Stimulated activated CD4-positive, alpha-beta T cell treated with anti-CD3 and anti-CD28 coated beads, TNF-alpha, amount 100 ng/mL, for 24 hours (primary cell): ENCODE measurements at regions not wholly inside any gene's neighbourhood (a gene's known extent, or its start where the extent isn't known, plus 50 kb on each side); places are given as distances from the start of the nearest gene placed in this dataset.
"Not testable (repeated sequence)": the region's sequence is repeated elsewhere in the genome, so short reads cannot be mapped to it uniquely, and the experiment has no call there.

Source experiments
- DNase-seq, 3 experiments: peaks; one replicate each; pipeline ENCODE4 v3.0.0-alpha.2; 2020; ENCODE audit warnings: low read depth in 3 of 3

DNA sequence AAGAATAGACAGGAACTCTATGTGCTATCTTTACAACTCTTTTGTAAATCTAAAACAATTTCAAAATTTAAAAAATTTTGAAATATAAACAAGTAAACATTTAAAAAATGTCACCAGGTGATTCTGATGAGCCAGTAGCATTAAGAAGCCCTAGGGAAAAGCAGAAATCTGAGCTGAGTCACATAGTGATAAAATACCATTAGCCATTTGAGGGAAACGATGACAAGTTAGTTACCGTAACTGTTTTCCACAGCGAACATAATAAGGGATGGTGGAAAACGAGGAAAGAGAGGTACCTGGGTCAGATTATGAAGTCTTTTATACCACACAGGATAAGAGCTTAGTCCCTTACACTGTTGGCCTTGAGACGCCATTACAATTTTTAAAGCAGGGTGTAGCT, 55.5 kb downstream of the PRR15 start:
- DNase-seq, result no peak

DNA sequence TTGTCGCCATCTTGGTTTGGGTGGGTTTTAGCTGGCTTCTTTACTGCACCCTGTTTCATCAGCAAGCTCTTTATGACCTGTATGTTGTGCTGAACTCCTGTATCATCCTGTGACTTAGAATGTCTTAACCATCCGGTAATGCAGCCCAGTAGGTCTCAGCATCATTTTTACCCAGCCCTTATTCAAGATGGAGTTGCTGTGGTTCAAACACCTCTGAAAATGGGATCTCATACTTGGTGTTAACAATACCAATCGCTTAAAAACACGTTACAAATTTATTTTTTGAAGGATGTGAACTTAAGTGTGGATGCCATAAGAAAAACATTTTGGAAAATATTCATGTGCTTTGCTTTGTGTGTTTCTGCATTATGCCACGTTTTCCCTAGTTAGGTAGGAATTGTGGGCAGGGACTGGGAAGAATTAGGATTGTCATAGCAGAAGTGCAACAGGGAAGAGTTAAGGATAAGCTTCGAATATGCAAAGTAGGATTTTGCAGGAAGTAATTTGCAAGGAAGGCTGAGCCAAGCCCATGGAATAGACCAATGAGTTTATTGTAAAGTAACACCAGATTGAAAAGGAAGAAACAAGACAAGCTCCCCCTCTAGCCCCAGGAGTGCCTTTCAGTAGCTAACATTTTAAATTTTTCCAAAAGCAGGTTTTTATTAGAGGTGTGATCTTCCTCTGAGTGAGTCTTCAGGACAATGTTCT, 56.4 kb downstream of the PRR15 start:
- no peak for DNase-seq

DNA sequence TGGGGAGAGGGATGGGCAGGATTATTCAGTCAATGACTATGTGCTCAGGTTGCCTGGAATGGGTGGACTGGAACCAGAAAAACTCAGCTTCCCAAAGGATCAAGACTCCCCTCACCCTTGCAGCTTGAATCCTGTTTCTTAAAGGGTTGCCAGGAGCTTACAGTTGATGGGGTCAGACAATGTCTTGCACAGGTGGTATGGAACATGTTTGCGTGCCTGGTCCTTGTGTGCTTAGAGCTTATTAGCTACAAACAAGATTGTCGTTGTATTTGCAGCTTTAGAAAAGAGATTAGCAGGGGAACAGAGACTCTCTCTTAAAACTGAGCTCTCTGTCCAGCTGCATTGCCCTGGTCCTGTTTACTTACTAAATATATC, 56.9 kb downstream of the PRR15 start:
- no peak for DNase-seq

DNA sequence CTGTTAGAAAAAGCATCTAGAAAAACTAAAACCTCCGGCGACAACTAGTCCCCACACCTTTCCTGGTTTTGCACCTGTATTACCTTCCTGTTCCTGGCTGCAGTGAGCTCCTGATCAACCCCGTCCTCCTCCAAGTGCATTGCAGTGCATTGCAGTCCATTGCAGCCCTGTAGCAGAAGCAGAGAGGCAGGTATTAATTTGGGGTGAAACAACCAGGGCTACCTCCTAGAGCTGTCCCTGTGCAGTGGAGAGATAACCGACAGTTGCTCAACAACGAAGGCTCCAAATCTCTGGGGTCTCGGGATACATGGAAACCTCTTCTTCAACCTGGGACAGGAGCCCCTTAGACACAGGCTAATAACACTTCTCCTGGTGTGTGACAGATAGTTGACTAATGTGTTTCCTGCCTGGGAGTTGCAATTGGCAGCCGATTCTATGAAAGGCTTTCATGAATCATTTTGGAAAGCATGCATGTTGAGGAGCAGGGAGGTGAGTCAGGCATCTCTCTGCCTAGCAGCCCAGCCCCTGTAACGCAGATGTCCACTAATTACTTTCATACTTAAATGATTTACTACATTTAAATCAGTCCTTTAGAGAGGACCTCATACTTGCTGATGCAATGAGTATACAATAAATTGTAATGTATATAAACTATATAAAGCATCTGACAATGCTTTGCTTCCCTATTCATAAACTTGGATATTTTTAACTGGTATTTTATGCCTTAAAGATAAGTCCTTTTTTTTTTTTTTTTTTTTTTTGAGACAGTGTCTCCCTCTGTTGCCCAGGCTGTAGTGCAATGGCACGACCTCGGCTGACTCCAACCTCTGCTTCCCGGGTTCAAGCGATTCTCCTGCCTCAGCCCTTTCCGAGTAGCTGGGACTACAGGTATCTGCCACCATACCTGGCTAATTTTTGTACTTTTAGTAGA, 59.0 kb downstream of the PRR15 start:
- no peak for DNase-seq

DNA sequence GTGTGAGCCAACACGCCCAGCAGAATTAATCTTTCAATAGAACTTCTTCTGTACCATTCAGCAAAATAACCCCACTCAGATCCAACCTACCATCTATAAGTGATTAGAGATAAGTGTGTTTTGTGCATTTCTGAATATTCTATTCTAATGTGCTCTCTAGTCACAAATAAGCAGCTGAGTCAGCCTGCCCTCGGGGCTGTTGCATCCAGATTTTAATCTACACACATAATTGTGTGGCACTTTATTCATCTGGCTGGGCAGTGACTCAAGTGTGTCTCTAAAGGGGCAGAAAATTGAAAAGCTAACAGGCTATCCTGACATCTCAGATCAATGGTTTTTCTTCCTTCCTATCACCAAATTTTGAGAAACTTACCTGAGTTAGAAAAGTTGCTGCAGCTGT, 60.3 kb downstream of the PRR15 start:
- DNase-seq, result no peak

DNA sequence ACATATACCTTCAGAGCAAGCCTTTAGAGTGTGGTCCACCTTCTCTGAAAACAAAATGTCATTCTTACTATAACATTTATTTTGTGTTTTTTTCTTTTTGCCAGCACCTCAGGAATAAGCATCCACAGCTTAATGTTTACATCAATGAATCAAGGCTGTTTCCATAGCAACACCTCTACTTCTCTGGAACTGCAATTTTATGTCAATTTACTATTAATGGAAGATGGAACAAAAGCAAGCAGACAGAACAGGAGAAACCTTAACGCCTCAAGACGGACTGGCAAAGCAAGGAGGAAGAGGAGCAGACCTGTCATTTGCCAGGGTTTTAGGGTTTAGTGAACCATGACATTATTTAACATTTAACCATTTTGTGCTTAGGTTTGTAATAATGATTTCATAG, 63.1 kb downstream of the PRR15 start:
- no peak for DNase-seq

DNA sequence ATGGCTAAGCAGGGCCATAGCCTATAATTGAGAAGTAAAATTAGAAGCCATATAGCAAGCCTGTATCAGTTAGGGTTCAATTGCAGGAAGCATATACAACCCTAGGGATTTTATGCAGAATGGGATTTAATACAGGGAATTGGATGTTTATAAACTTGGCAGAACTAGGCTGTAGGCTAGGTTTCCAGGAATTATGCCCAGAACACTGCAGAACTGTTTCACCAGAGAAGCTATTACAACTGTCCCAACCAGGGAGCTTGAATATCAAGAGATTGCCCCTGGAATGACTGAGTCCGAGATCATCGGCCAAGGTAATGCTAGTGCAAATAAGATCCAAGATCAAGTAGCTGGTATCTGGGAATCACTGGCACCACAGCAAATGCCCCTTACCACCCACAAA, 64.0 kb downstream of the PRR15 start:
- DNase-seq, result no peak

DNA sequence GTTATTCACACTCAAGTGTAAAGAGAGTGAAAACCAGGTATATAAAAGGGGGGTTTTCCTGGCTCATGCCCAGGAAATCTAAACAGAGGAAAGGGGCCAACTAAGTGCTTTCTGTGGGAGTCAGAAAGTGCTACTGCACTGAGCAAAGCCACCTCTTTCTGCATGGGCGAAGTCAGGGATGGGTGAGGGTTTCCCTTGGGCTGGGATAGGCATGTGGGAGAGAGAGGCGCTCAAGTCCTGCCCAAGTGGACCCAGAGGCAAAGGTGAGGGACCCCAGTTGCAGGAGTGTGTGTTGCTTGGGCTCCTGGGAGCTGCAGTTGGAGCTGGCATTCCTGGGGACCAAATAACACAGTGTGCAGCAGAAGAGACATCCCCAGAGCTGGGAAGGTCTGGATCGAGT, 65.9 kb downstream of the PRR15 start:
- DNase-seq, result no peak

DNA sequence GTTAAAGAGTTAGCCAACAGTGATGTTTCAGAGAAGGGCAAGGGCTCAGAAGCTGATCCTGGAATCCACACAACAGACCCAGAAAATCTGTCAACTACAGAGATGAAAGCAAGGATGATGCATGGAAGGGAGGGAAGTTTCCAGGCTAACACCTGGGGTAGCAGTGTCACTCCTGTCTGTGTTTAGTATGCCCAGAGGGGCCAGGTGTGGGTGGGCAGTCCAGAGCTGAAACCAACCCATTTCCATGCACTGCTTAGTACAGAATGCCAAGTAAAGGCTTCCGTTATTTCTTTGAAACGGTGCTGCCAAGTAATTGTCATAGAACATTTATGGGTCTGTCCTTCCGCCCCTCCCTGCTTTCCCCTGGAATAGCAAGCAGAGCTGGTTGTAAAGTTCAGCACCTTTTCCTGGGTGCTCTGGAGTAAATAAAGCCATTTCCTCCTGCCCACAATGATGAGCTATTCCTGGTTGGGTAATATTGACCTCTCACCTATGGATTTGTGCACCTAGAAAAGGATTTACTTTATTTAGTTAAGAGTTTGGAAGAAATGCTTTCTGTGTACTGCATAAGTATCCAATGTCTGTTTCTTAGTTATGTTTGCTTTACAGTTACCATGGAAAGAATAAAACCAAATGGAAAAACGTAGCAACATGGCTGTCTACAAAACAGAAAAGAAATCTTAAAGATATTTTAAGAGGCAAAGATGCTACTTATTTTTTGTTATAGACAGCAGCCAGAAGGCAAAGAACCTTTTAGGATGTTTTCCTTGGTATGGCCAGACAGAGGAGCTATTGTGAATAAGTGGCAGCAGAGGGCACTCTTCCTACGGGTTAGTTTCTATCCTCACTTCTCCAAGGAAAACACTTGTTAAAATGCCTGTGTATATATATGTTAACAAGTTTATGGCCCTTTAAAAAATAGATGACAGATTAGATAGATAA, 71.7 kb downstream of the PRR15 start:
- not testable (repeated sequence) for DNase-seq

DNA sequence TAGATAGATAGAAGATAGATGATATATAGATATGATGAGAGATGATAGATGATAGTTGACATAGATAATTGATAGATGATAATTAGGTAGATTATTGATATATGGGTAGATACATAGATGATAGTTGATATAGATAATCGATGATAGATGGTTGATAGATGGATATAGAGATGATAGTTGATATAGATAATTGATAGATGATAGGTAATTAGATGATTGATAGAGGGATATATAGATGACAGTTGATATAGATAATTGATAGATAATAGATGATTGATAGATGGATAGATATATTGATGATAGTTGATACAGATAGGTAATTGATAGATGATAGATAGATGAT, 72.3 kb downstream of the PRR15 start:
- no peak for DNase-seq

DNA sequence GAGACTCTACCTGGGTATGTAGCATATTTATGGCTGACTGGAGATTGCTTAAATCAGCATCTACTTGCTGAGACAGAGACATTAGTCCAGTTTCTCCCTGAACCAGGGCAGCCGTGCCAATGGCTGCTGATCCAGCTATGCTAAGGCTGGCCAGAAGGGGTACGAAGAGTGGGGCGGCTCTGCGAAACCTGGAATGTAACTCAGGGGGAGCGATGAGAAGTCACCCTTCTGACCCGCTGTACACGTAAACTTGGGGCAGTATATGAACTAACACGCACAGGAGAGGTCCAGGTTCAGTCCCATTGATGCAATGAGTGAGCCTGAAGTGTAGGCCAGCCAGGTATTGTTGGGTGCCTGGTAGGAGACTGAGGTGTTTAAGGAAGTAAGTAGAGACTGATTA, 73.7 kb downstream of the PRR15 start:
- no peak for DNase-seq

DNA sequence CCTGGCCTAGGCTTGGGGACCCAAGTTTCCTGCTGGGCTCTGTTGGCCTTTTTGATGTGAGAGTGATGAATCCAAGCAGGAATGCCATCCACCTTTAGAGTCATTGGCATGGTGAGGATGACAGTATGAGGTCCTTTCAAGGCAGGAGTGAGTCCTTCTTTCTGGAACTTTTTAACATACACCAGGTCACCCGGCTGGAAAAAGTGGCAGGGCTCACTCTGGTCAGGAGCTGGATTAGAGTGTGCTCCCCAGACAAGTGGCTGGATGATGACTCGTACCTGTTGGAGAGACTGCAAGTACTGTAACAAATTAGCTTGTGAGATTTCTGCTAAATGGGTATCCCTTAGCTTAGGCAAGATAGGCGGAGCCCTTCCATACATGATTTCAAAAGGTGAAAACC, 75.2 kb downstream of the PRR15 start:
- not testable (repeated sequence) for DNase-seq

DNA sequence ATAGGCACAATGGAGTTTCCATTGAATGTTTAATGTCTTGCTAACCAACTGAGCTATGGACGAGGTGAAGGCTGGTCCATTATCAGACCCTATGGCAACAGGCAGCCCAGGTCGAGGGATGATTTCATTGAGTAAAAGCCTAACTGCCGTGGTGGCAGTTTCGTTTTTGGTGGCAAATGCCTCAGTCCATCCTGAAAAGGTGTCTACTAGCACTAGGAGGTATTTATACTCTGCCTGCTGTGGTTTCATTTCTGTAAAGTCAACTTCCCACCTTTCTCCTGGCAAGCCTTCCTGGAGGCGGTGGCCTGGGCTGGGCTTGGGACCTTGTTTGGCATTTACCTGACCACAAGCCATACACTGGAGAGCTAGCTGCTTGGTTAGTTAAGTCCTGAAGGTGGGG, 75.8 kb downstream of the PRR15 start:
- no peak for DNase-seq

DNA sequence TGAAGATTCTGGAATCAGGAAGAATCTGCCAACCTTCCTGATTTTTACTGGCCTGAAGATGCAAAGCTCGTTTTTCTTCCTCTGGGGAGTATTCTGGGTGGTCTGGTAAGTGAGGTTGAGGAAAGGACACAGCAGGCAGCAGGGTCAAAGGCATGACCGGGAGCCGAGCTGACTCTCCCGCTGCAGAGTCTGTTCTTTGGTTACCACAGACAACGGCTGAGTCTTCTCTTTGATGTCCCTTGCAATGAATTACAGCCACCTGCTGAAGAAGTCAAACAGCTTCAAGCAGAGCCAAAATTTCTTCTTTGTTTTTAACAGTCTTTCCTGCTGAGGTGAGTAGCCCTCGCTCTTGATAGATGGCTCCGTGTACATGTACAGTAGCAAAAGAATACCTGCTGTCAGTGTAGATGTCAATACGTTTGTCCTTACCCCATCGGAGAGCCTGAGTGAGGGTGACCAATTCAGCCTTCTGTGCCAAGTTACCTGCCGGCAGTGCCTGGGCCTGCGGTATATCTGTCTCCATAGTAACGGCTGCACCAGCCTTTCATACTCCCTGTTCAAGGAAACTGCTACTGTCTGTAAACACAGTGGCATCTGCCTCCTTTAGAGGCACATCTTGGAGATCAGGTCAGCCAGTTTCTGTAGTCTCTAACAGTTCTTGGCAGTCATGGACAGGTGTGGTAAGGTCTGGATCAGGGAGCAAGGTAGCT, 76.4 kb downstream of the PRR15 start:
- no peak for DNase-seq

DNA sequence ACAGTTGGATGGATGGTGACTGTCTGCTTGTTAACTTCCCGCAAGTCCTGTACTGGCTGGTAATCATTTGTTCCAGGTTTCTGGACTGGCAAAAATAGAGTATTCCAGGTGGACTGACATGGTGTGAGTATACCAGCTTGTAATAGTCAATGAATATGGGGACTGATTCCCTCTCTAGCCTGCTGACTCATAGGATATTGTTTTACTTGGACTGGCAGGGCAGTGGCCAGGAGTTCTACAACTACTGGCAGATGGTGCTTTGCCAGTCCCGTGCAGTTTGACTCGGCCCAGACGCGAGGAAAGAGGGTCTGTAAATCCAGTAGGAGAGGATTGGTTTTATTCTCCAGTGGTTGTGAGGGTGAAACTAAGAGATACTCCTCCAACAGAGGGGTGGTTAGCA, 78.0 kb downstream of the PRR15 start:
- no peak for DNase-seq

DNA sequence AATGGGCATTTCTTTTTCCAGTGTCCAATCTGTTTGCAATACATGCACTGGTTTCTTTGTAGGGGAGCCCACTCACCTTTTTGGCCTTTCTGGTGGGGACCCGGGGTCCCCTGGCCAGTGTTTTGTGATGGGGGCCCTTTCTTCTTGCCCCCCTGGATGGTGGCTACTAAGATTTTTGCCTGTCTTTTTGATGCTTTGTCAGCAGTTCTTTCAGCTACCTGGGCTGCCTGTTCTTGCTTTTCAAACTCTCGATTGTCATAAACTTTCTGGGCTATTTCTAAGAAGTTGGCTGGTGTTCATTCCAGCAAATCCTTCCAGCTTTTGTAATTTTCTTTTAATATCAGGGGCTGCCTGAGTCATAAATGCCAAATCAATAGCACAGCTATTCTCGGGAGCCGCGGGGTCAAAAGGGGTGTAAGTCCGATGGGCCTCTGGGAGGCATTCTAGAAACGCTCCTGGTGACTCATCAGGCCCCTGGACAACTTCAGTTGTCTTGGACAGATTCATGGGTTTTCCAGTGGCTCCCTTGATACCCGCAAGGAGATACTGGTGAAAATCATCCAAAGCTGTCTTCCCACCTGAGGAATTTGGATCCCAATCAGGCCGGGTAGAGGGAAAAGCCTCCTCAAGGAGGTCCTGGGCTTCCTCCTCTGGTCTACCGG, 79.0 kb downstream of the PRR15 start:
- DNase-seq, result no peak

DNA sequence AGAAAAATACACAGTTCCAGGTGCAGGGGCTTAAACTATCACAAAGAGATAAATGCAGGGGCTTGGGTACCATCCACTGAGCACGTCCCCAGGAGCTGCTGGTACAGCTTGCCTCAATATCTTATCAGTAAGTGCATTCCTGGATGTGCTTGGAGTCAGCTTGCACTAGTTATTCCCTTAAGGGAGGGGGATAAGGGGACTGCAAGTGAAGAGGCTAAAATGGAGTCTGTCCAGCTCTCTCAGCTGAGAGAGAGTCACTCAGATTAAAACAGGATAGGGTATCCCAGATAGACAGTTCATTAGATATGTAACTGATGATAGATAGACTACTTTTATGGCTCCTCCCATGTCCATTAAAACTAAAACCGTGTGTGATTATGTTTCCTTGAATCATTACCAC, 82.5 kb downstream of the PRR15 start:
- DNase-seq, result not testable (repeated sequence)

DNA sequence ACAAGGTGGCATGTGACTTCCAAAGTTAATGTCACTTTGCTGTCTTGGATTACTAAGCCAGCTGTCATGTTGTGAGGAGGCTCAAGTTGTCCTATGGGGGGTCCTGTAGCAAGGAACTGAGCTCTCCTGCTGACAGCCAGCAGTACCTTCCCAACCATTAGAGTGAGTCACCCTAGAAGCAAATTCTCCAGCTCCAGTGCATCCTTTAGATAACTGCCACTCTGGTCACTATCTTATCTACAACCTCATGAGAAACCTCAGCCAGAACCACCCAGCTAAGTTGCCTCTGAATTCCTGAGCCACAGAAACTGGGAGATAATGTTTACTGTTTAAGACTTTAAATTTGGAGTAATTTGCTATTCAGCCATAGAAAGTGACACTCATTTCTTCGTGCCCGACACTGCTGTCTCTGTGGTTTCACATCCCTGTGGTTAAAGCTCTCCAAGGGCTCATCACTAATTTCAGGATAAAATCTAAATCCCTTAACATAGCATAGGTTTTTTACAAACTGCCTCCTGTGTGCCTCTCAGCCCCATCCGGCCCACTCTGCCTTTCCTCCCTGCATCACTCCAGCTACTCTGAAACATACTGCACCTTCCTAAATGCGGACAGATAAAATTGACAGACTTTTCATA, 83.5 kb downstream of the PRR15 start:
- no peak for DNase-seq

DNA sequence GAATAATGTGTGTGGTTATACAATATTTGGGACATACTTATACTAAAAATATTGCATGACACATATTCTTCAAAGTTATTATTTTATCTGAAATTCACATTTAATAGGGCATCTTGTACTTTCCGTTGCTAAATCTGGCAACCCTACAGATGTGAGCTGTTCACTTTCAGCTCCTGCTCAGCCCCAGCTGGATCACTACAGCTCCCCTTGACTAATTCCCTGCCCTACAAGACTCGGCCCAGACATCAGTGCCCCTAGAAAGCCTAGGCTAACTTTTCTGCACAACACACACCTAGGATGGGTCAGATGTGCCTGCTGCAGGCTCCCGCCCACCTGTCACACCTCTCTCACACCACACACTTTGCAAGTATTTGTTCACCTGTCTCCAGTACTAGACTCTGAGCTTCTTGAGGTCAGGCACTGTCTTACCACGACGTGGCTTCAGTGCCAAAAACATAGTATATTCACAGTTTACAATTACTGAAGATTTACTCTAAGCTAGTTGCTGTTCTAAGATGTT, 84.1 kb downstream of the PRR15 start:
- not testable (repeated sequence) for DNase-seq

DNA sequence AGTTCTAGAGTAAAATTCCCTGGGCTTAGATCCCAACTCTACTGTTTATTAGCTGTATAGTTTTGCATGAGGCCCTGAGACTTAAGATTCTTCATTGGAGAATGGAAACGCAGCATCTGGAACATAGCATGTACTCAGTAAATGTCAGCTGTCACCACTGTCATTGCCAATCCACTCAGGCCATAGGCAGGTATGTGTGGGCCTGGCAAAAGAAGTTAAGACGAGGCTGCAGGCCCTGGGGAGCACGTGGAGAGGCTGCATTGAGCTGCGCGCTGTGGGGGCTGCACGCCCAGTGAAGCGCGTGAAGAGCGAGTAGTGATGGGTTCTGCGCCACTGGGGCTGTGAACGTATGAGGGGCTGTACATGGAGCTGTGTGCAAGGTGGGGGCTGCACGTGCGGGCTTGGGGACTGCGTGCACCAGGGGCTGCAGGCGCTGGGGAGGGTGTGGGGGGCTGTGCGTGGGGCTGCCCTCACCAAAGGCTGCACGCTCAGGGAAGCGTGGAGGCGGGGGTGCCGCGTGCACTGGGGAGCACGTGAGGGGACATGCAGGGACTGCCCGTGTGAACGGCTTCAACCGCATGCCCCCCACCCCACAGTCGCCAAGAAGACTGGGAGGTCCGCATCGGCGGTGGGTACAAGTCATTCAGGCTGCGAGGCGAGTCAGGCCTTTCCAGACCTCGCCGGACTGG, 85.5 kb downstream of the PRR15 start:
- DNase-seq, result no peak
